Fibroblast of peridontal ligament (primary cell): ENCODE measurements at regions not wholly inside any gene's neighbourhood (a gene's known extent, or its start where the extent isn't known, plus 50 kb on each side); places are given as distances from the start of the nearest gene placed in this dataset.

ENCODE experiments used
- DNase-seq: peaks from one replicate; pipeline ENCODE4 v3.0.0-alpha.2; 2010; ENCODE audit errors: extremely low read depth

DNA sequence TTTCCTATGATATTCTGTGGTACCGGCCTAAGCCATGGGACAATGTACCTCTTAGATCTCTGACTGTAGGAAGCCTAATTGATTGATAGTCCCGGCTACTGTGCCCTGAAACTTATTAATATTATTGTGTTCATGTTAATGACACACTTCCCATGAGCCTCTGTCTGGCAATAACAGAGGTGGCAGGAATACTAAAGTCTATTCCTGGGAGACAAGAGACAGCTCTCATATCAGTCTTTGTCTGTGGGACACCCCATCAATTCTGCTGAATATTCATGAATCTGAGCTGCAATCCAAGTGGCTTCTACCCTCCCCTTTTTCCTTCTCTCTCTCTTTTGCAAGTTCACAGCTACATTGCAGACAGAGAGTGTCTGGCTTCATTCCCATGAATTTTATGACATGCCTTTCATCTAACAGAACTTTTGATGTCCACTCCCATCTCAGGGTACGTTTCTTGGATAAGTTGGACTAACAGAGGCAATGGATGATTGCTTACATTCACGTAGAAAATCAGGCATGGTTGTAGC is 907.5 kb downstream of the ZPLD1 start:
- no peak for DNase-seq

DNA sequence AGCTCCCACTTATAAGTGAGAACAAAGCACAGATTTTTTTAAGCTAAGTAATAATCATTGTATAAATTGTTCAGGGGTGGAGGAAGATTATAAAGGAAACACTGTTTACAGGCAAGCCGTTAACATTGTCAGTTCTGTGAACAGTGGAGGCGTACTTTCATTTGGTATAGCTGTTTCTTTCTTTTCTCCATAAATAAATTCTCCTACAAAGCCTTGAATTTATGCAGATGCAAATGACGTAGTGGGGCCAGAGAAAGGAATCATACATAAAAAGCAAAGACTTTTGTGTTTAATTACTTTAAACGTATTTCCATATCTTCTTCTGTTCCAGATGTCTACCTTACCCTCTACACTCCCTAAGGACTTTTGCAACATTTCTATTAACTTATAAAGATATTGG is 914.9 kb downstream of the ZPLD1 start:
- DNase-seq: no peak

DNA sequence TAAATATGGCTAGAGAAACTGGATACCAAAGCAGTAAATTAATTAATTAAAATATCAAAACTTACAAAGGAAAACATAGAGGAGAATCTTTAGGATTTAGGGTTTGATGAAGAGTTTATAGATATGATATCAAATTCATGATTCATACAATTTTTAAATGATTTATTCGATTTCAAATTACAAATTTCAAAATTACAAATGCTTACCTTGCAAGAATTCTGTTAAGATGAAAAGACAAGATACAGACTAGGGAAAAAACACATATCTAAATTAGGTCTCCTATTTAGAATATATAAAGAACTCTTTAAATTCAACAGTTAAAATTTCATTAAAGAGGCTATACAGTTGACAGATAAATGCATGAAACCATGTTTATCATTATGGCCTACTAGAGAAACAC is 930.7 kb downstream of the ZPLD1 start:
- DNase-seq: no peak

DNA sequence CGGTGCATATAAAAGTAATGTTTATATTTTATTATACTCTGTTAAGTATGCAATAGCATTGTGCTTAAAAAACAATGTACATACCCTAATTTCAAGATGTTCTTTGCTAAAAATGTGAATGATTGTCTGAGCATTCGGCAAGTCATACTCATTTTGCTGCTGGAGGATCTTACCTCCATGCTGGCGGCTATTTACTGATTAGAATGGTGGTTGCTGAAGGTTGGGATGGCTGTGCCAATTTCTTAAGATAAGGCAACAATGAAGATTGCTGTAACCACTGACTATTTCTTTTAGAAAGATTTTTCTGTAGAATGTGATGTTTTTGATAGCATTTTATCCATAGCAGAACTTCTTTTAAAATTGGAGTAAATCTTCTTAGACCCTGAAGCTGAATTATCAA is 932.7 kb downstream of the ZPLD1 start:
- no peak for DNase-seq

DNA sequence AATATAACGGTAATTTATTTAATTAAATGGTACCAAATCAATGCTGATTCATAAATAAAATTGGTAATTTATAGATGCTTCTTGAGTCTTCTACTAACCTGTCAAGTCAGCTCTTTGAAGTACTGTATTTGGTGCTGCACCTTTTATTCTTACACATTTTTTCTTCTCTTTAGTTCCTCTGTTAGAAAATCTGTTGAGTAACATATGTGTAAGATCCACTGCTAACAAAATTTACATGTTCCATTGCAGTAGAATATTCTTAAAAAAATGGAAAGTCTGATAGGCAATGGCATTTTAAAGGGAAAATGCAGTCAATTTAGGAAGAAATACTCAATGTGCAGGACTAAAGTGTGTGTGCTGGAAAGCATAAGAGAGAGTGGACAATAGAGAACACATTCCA is 936.6 kb downstream of the ZPLD1 start:
- DNase-seq: no peak

DNA sequence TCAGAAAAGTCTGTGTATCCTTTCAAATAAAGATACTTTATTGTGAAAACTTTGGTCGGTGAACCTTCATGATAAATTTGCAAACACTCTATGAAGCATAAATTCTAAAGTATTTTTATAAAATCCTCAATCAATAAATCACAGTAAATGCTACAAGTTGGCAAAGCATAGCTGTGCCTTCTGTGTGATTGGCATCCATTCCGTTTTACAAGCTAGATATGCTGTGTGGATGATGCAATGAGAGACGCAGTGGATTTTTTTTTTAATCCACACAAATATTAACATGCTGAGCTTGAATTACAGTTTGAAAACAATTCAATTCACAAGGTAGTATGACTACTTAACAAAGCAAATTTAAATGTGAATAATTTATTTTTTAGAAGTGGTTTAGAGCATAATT is 937.2 kb downstream of the ZPLD1 start:
- no peak for DNase-seq

DNA sequence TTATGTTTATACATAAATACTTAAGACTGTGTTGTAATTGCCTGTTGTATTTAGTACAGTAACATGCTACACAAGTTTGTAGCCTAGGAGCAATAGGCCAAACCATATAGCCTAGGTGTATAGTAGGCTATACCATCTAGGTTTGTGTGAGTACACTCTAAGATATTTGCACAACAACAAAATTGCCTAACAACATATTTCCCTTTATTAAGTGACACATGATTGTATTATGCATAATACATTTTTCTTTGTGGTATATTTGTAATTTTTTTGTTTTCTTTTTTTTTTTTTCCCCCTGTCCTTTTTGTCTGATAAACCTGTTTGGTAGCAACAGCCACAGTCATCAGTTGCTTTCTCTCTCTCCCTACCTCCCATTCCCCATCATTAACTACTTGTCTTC is 945.6 kb downstream of the ZPLD1 start:
- no peak for DNase-seq

DNA sequence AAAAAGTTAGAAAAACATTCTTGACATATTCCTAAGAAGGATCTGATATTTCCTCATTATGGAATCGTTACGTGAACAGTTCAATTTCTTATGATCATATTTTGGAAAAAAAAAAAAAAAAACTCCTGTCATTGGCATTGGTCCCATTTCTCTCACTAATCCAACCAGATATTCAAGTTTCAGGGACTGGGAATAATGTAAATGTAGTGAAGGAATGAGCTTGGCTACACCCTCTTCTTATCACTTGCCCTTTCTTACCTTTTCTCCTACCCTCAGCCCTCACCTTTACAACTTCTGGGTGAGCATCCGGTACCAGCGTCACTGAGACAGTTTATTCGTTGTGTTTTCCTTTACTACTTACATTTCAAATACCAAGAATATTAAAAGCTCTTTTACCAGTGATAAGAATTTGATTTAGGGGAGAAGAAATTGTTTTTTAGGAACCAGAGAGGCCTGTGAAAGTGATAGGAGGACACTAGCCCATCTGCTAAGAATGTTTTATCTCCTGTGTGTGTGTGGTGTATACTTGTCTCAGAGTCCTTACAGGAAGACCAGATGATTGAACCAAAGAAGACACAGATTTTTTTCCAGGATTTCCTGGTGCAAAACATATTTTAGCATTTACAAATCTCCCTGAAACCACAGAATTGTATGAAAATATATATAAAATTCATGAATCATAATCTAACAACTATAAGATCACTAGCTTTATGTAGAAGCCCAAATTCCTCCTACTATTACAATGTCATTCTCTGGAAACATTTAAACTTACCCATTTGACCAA is 946.7 kb downstream of the ZPLD1 start:
- no peak for DNase-seq

DNA sequence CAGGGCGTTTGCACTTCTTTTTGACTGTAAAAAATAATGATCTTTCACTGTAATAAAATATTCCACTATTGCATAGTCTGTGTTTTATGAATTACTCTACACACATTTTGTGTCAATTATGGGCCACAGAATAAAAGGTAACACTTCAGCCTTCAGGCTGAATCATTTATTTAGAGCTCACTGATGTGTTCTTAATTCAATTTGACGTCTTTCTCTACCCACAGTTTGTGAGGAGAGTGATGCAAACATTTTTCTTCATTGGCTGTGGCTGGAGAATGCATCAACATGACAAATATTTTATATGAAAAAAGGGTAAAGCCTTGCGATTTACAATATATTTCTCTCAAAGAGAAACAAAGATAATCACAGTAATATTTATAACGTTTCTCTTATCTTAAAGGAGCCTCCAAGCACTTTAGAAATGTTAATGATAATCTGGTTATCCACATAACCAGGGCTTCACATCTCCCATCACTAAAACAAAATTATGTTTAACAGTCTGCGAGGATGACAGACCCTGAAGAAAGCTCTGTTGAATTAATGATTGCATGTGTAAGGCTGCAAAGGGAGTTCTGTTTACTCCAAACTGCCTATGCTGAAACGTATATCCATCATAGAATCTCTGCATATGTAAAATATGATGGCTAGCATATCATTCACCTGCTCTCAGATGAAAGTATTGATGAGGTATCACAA is 951.3 kb downstream of the ZPLD1 start:
- DNase-seq: no peak

DNA sequence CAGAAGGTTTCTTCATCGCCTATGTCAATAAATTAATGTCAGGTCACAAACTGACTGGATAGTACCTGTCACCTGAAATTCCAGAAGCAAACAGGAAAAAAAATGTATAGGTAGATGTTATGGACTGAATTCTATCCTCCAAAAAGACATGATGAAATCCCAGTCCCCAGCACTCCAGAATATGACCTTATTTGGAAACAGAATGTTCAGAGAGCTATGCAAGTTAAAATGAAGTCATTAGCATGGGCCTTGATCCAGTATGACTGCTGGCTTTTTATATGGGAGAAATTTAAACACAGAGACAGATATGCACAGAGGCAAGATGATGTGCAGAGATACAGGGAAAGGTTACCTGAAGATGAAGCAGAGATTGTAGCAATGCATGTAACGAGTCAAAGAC is 953.4 kb downstream of the ZPLD1 start:
- peak; percentile 48 for DNase-seq

DNA sequence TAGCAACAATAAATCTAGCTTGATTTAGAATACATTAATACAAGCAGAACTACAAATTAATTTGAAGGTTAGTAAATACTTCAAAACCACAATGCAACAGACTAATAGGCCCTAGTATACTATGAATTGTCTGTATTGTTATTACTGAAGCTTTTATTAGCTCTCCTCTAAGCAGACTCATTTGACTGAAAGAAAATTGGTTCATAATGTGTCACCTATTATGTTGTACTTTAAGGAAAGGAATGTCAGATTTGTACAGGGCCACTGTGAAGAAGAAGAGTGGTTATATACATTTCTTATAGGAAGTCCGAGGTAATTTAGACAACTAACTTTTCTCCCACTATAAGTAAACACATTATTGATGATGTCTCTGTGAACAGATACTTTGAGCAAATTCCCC is 954.5 kb downstream of the ZPLD1 start:
- DNase-seq: no peak

DNA sequence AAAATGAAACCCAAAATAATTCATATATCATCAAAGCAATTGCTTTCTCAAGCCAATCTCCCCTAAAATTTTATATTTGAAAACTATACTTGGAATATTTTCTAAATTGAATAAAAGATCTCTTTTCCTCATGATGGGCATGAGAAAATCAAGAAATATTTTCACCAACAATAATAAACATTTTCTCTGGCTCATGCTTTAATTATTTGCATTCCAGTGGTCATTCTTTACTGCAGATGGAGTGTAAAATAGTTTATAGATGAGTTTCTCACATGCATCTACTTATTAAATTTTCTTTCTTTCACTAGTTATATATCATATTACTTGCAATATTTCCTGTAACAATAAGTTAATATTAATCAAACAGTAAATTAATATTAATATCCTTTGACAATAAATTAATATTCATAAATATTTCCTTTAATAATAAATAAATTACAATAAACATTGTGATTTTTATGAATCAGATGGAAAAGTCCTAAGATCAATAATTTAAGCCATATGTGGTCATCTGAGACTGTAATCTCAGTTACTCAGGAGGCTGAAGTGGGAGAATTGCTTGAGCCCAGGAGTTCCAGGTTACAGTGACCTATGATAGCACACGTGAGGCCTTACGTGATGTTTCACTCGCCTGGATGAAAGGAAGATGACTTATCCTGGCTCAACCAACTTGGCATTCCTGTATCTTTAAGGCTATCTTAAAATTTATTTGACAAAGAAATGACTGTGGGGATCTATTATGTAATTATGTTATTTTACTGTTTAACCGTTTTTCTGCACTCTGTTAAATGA is 958.8 kb downstream of the ZPLD1 start:
- DNase-seq: peak; percentile 37

DNA sequence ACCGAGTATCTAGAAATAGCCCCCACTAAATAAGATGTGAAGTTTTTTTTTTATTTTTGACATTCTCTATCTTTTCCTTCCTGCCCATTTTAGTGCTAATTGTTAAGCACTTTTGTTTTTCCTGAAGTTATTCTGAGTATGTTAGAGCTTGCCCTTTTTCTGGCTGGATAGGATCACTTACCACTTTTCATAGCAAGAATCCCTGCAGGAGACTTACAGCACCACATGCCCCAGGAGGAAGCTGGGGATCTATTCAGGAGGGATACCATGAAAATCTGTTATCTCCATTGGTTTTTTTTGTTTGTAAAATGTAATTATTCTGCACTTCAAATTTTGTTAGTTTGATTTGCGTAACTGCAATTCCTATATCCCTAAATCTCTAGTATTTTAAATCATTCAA is 968.4 kb downstream of the ZPLD1 start:
- no peak for DNase-seq

DNA sequence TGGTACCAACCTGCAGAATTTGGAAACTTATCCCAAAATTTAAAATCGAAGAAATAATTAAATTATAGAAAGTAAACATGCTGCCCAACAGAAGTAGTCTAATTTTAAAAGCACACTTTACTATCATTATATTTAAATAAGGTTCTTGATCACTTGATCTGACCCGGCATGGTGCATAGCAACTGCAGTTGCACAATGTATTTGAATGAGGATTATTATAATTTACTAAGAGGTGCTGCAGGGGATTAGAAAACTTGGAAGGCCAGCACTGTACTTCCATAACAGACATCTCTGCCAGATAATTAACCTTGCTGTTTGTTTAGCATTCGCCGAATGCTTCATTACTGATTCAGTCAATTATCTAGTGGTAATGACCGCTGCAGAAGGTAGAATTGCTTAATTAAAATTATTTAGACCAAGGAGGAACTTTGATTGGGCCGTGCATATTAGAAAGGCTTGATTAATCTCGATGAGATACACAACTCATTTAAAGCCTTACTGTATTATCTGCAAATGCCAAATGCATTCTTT is 971.6 kb downstream of the ZPLD1 start:
- DNase-seq: no peak

DNA sequence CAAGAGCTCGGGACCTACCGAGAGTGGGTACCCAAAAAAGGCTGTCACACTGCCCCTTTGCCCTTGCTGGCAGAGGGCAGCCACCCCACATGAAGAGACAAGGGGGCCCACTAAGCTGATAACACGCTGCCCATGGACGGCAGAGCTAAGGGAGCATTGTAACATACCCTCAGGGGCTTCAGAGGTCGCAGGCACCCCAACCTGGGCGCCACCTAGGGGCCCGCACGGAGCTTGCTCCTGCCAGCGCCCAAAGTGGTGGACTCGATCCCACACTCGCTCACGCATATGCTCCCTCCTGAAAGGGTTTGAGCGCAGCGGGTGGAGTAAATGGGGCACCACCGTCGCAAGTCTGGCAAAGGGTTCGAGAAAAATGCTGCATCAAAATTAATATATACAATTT is 975.4 kb downstream of the ZPLD1 start:
- DNase-seq: no peak

DNA sequence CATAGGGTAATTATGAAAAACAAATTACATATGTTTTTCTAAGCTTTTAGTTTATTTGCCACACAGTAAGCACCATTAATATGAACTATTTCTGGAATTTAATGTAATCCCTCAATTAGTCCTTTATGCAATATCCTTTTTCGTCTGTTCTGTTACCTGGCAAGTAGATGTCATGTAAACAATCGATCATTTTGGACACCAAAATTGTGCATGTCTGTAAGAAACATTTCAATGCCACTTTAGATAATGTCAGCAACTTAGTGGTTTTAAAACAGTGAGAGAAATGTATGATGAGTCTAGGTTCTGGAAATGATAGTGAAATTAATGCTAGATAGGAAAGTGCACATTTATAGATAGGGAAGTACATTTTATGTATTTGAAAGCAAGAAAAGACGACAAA is 986.6 kb downstream of the ZPLD1 start:
- no peak for DNase-seq

DNA sequence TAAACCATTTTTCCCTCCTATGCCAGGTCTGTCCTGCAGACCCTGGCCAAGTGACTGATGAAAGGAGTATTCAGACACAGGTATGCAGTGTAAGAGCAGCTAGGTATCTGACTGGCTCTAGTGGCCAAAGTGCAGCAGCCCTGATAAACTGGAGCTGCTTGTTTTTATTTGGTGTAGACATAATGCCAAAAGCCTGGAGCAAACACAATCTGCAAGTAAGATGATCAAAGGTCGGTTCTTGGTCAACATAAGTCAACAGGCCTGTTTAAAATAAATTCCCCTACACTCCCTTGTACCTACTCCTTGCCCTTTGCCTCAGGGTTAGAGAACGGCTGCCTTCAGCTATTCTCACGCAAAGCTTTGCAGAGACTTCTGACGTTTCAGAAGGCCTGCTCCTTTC is 1003.1 kb downstream of the ZPLD1 start:
- DNase-seq: no peak

DNA sequence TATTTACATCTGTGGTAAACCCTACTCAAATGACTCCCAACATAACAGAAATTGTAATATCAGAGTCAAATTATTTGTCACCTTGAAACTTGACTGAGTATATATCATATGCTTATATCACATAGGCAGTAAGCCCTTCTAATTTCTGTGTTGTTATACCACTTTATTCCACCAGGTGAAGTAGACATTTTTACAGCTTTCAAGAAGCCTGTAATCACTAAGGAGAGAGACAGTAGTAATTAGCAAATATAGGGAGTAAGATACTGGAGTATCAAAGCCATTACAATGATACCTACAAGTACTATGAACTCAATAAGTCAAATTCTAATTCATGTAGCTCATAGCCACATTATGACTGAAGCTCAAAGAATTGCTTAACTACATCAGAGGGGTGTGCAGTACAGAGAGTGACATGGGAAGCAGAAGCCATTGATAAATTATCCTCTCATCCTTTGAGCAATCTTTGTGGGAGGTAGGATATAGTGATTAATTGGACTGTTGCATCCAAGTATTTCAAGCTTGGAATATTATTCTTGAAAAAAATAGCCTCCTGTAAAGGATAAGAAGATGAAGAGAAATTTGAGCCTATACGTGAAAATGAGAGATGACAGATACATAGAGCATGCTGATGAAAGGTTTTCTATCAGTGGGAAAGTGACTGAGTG is 1005.9 kb downstream of the ZPLD1 start:
- DNase-seq: peak; percentile 1

DNA sequence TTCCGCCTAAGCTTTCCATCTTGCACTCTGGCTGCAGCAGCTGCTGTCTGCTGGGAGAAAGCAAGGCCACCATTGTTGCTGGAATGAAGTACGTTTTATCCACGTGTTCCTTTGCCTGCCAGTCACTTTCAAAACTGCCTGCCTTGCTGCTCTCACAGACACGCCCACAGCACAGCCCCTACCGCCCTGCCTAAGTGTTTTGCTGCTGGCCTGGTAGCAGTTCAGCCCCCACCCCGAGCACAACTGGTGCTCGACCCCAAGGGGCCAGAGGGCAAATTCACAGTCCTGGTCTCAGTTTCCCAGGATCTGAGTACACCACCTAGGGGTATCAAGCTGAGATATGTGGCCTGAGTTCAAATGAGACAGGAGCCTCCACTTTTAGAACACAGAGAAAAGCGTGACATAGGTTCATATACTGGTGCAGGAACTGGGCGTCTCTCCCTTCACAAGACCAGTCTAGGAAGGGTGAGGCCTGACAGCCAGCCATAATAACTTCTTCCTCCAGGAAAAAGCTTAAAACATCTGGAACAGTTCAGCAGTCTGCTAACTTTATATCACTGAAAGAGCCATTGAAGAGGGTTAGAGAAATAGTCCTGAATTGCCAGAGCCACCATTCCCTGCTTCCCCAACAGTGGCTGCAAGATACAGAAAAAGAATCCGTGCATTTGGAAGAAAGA is 1012.3 kb downstream of the ZPLD1 start:
- no peak for DNase-seq

DNA sequence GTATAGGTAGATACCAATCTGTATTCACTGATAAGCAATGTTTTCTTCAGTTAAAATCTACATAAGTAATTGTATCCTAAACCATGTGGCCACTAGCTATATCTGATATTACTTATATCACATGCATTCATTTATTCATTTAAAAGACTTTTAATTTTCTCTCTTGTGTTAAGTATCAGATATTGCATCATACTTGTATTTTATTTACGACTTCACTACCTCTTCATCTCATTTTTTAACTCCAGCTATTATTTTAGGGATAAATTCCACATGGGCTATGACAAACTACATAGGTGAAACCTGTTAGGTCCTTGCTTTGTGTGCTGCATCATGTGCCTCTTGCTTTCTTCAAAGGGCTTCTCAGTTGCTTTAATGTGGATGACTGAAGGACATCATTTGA is 1018.3 kb downstream of the ZPLD1 start:
- no peak for DNase-seq

DNA sequence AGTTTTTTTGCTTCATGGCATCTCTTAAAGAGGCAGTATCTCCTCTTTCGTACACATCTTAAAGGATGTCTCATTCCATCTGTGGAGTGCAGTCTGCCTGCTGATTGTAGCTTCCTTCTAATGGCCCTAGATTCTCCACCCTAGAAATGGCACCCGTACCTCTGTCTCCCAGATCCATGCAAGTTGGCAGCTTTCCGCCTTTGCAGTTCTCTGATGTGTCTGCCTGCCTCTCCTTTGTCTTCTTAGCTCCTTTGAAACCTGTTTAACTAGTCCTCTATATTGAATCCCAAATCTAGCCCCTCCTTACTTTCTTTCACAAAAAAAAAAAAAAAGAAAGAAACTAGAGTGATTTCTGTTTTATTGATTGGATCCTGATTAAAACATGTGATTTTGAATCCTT is 1025.0 kb downstream of the ZPLD1 start:
- DNase-seq: no peak
